WTC11 (cell line): ENCODE measurements at regions not wholly inside any gene's neighbourhood (a gene's known extent, or its start where the extent isn't known, plus 50 kb on each side); places are given as distances from the start of the nearest gene placed in this dataset.

ENCODE experiments used
- CREB1 ChIP-seq: sonication (generic); formaldehyde crosslinking; IDR thresholded peaks from 2 replicates; pipeline ENCODE4 v1.8.0; 2023; ENCODE audit warnings: mild to moderate bottlenecking, missing genetic modification reagents
- CTCF ChIP-seq: fragments of 200-600 bp; IDR thresholded peaks from 2 replicates; pipeline ENCODE4 v1.8.0; 2022; ENCODE audit warnings: antibody characterized with exemption
- FOXJ3 ChIP-seq: sonication (generic); formaldehyde crosslinking; IDR thresholded peaks from 2 replicates; pipeline ENCODE4 v1.9.0; 2021; ENCODE audit warnings: missing genetic modification reagents, mild to moderate bottlenecking, borderline replicate concordance
- NR1H2 ChIP-seq: sonication (generic); formaldehyde crosslinking; IDR thresholded peaks from 2 replicates; pipeline ENCODE4 v1.9.0; 2021; ENCODE audit warnings: mild to moderate bottlenecking, moderate library complexity, missing genetic modification reagents
- NR3C1 ChIP-seq: sonication (generic); formaldehyde crosslinking; conservative IDR thresholded peaks from 2 replicates; pipeline ENCODE4 v1.8.1; 2023; ENCODE audit warnings: low read depth, mild to moderate bottlenecking, missing genetic modification reagents
- RELA ChIP-seq: sonication (generic); formaldehyde crosslinking; IDR thresholded peaks from 2 replicates; pipeline ENCODE4 v1.8.1; 2022; ENCODE audit warnings: missing genetic modification reagents, mild to moderate bottlenecking, borderline replicate concordance
- TCF7 ChIP-seq: sonication (generic); formaldehyde crosslinking; IDR thresholded peaks from 2 replicates; pipeline ENCODE4 v1.8.0; 2022; ENCODE audit warnings: mild to moderate bottlenecking, low read depth, missing genetic modification reagents, moderate library complexity
- USF1 ChIP-seq: sonication (generic); formaldehyde crosslinking; IDR thresholded peaks from 2 replicates; pipeline ENCODE4 v1.8.0; 2022; ENCODE audit warnings: mild to moderate bottlenecking, missing genetic modification reagents
- ZBTB21 ChIP-seq: sonication (generic); formaldehyde crosslinking; IDR thresholded peaks from 2 replicates; pipeline ENCODE4 v1.8.1; 2023; ENCODE audit warnings: mild to moderate bottlenecking, missing genetic modification reagents, borderline replicate concordance
- TF ChIP-seq, protein P1 (sequence below): sonication (generic); formaldehyde crosslinking; IDR thresholded peaks from 2 replicates; pipeline ENCODE4 v1.8.0; 2022; ENCODE audit warnings: mild to moderate bottlenecking, missing genetic modification reagents
- TF ChIP-seq, protein P2 (sequence below): sonication (generic); formaldehyde crosslinking; IDR thresholded peaks from 2 replicates; pipeline ENCODE4 v1.8.0; 2022; ENCODE audit warnings: missing genetic modification reagents
- TF ChIP-seq, protein P3 (sequence below): sonication (generic); formaldehyde crosslinking; conservative IDR thresholded peaks from 2 replicates; pipeline ENCODE4 v1.8.1; 2023; ENCODE audit warnings: mild to moderate bottlenecking, low read depth, missing genetic modification reagents, moderate library complexity

GRCh38 chr13:110001670-110002275 lies 215.4 kb upstream of the IRS2 start:
- no peak for TF ChIP-seq CTCF
- TF ChIP-seq CREB1, result no peak
- no peak for TF ChIP-seq RELA (CRISPR knock-in tag)
- TF ChIP-seq NR1H2 (CRISPR knock-in tag), result no peak
- no peak for TF ChIP-seq TCF7 (CRISPR knock-in tag)
- no peak for TF ChIP-seq FOXJ3 (CRISPR knock-in tag)
- TF ChIP-seq, protein P1, sequence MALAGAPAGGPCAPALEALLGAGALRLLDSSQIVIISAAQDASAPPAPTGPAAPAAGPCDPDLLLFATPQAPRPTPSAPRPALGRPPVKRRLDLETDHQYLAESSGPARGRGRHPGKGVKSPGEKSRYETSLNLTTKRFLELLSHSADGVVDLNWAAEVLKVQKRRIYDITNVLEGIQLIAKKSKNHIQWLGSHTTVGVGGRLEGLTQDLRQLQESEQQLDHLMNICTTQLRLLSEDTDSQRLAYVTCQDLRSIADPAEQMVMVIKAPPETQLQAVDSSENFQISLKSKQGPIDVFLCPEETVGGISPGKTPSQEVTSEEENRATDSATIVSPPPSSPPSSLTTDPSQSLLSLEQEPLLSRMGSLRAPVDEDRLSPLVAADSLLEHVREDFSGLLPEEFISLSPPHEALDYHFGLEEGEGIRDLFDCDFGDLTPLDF, result no peak
- no peak for TF ChIP-seq USF1 (CRISPR knock-in tag)
- TF ChIP-seq ZBTB21, result no peak
- TF ChIP-seq, protein P2, sequence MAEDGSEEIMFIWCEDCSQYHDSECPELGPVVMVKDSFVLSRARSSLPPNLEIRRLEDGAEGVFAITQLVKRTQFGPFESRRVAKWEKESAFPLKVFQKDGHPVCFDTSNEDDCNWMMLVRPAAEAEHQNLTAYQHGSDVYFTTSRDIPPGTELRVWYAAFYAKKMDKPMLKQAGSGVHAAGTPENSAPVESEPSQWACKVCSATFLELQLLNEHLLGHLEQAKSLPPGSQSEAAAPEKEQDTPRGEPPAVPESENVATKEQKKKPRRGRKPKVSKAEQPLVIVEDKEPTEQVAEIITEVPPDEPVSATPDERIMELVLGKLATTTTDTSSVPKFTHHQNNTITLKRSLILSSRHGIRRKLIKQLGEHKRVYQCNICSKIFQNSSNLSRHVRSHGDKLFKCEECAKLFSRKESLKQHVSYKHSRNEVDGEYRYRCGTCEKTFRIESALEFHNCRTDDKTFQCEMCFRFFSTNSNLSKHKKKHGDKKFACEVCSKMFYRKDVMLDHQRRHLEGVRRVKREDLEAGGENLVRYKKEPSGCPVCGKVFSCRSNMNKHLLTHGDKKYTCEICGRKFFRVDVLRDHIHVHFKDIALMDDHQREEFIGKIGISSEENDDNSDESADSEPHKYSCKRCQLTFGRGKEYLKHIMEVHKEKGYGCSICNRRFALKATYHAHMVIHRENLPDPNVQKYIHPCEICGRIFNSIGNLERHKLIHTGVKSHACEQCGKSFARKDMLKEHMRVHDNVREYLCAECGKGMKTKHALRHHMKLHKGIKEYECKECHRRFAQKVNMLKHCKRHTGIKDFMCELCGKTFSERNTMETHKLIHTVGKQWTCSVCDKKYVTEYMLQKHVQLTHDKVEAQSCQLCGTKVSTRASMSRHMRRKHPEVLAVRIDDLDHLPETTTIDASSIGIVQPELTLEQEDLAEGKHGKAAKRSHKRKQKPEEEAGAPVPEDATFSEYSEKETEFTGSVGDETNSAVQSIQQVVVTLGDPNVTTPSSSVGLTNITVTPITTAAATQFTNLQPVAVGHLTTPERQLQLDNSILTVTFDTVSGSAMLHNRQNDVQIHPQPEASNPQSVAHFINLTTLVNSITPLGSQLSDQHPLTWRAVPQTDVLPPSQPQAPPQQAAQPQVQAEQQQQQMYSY, result no peak
- TF ChIP-seq, protein P3, sequence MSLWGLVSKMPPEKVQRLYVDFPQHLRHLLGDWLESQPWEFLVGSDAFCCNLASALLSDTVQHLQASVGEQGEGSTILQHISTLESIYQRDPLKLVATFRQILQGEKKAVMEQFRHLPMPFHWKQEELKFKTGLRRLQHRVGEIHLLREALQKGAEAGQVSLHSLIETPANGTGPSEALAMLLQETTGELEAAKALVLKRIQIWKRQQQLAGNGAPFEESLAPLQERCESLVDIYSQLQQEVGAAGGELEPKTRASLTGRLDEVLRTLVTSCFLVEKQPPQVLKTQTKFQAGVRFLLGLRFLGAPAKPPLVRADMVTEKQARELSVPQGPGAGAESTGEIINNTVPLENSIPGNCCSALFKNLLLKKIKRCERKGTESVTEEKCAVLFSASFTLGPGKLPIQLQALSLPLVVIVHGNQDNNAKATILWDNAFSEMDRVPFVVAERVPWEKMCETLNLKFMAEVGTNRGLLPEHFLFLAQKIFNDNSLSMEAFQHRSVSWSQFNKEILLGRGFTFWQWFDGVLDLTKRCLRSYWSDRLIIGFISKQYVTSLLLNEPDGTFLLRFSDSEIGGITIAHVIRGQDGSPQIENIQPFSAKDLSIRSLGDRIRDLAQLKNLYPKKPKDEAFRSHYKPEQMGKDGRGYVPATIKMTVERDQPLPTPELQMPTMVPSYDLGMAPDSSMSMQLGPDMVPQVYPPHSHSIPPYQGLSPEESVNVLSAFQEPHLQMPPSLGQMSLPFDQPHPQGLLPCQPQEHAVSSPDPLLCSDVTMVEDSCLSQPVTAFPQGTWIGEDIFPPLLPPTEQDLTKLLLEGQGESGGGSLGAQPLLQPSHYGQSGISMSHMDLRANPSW, result no peak
- TF ChIP-seq NR3C1 (CRISPR knock-in tag), result no peak
